NCI-H1417 treated with DMSO at 0.1 percent for 48 hours (cell line): ENCODE measurements at regions not wholly inside any gene's neighbourhood (a gene's known extent, or its start where the extent isn't known, plus 50 kb on each side); places are given as distances from the start of the nearest gene placed in this dataset.

Experiments
- DNase-seq: peaks from one replicate; lab custom pipeline; 2025; lab: John Stamatoyannopoulos, UW

- no peak for DNase-seq
Measured at GRCh38 chrX:39810901-39811300, 286.9 kb downstream of the BCOR start.

DNA sequence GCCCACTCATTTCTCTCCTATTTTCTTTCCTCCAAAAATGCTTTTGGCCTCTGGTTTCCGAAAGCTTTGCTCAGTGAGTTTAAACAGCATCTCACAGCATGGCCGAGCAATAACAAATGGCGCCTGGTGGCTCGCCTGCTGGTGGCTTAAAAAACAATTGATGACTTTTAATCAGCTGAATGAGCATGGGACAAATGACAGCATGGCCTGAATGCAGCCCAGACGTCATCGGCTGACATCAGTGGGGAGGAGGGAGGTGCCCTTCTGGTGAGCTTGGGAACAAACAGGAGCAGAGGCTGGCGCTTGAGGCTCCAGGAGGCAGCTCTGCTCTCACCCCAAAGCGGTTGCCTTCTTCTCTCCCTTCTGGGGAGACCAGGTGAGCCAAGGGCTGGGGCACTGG is 286.4 kb downstream of the BCOR start:
- no peak for DNase-seq

DNA sequence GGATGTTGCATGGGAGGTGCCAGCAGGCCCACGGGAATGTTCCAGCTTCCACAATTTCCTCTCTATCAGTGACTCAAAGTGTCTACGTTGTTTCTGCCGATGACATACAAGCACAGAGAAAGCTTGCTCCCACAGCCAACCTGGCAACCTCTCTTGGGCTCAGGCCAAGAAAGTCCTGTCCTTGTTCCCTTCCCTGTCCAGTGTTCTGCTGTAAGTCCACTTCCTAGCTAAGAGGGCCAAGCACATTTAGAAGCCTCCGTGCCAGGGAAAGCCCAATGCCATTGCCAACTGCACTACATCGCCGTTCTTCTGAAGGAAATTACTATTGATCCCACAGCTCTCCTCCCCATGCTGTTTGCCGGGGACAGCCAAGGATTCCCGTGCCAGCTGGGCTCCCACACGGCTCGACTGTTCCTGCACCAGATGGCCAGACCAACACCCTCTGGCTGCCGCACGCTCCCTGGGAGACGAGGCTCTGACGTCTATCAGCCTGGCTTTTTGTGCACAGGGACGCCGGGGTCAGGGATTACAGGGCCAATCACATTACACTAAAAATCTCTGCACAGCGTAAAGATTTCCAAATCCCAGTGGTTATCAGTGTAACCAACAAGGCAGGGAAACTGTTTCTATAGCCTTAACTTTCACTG is 284.0 kb downstream of the BCOR start:
- DNase-seq: no peak

DNA sequence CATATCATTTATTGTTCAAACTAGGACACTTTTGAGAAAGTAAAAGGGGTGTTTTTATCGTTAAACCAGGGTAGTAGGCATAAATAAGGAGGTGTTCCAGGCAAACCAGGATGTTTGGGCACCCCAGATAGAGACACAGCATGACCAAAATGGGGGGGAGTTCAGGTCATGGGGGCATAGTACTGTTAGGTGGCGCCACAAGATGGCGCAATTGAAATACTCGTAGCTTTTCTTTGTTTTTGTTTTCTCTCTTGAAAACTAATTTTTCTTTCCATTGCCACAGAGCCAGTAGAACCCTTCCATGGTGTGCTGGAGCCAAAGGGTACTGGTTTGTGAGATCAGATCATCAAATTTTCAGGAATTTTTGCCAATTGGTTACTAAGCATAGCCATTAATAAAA is 283.4 kb downstream of the BCOR start:
- DNase-seq: no peak

DNA sequence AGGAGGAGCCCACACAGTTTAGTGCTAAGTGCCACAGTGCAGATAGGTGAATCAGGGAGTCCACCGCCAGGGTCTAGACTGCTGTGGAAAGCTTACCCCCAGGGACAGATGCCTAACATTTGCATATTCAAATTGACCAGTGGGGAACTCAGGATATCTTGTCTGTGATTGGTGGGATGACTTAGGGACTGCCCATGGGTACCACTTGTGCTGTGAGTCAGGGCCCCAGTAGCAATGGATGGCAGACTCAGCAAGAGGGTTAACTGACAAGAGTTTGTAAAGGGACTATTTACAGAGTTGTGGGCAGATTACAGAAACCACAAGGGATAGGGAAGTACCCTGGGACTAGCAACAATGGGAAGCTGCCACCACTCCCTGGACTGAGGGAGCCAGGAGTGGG is 282.1 kb downstream of the BCOR start:
- DNase-seq: no peak

GRCh38 chrX:39816871-39817731 is 280.7 kb downstream of the BCOR start:
- DNase-seq: no peak

- no peak for DNase-seq
Measured at GRCh38 chrX:39817754-39818470, 279.8 kb downstream of the BCOR start.

DNA sequence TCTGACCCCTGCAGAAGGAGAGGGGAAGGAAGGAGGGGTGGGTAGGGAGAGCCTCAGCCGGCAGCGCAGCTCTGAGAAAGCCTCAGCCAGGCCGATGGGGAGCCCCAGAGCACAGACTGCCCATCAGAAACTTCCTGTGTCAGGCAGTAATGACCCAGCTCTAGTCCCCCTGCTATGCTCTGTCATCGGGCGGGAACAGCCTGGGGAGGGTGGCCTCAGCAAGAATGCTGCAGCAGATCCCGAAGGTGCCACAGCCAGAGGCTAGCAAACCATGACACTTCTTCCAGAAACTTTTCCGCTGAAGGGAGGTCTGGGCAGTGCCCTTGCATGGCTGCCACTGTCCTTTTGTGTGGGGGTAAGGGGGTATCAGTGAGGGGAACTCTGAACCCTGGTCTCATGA is 279.0 kb downstream of the BCOR start:
- DNase-seq: no peak

DNA sequence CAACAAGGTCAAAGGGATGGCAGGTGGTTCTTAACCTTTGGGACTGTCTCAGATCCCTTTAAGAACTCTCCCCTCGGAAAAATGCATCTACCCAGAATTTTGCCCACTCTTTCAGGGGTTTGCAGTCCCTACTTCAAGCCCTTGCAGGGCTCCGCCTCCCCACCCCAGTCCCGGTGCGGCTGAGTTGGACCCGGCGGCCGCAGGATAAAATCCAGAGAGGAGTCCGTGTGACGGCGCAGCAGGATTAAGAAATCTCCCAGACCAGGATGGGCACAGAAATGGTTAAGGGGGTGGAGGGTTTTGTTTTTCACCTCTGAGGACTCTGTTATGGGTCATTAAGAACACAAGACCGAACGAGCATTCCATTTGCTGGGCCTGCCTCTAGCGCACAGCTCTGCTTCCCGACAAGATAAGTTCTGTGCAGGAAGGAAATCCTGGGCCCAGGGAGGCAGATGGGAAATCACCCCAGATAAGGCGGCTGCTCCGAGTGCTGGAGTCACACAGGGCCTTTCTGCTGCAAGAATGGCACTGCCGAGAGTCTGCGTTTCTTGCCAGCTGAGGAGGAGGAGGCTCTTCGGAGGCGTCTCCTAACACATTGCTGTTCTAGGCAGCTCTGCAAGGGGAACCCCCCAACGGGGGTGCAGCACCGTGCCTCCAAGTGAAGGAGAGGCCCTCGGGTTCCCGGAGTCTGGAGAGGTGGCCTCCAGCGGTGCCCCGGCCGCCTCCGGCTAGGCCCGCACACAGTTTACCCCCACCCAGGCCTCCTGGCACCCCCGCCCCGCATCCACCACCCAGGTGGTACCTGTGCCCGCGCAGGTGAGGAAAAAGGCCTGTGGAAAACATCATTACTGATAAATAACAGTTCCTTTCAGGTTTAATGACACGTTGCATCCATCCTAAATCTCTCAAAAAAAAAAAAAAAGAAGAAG is 277.6 kb downstream of the BCOR start:
- DNase-seq: no peak

- no peak for DNase-seq
Measured at GRCh38 chrX:39820938-39821708, 276.6 kb downstream of the BCOR start.

- DNase-seq: no peak
Measured at GRCh38 chrX:39821709-39822095, 276.1 kb downstream of the BCOR start.

DNA sequence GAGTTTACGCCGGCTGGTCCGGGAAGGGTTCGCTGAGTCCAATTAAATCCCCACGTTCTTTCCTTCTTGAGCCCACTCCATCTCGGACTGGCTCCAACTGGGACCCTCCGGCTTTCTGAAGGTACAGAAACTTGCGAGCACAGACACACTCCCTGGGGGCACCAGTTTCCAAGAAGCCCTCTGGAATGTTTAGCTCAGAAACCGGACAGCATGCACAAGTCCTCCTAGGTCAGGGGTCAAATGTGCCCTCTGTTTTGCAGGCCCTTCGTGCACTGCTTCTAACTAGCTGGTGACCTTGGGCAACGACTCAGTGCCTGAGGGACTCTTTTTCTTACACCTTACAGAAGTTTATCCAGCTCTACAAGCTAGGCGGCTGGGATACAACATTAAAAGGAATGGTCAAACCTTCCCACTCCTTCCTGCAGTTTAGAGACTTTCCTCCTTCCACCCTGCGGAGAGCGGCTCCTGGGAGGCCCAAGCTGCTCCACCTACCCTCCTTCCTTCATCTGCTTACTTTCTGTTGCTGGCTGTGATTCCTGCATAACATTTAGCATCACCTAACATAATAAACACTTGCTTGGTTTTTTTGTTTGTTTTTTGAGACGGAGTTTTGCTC is 275.5 kb downstream of the BCOR start:
- DNase-seq: no peak

GRCh38 chrX:39823424-39823823 is 274.3 kb downstream of the BCOR start:
- DNase-seq: no peak

DNA sequence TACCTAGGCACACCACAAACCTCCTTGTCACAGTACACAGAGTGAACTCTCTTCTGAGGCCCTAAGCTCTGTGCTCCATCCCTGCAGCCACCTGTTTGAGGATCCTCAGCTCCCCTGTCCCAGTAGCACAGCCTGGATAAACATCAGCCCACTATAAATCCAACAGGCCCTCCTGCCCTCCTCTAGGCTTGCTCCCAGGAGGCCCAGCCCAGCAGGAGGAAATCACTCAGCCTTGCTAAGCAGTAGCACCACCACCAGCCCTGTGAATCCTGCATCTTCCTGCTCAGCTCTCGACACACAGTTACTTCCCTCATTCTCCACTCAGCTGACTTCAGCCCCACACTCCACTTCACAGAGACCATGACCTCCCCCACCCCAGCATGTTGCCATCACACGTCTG is 273.9 kb downstream of the BCOR start:
- no peak for DNase-seq

GRCh38 chrX:39826813-39827543 is 270.8 kb downstream of the BCOR start:
- no peak for DNase-seq

DNA sequence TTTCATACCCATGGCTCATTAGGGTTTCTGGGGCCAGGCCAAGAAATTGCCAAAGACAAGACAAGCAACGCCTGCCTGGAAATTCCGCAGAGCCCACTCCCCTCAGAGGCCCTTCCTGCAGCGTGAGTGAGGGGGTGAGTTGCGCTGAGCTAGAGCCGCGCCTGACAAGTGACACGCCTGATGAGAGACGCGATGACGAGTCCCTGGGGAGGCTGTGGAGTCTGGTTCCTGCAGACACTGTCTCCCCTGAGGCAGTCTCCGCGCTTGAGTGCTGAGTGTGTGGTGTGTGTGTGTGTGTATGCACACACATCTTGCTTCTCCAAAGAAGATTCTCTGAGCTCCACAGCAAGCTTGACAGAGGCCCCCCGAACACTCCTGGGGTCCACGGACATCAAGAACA is 269.8 kb downstream of the BCOR start:
- no peak for DNase-seq

GRCh38 chrX:39828971-39829370 is 268.8 kb downstream of the BCOR start:
- no peak for DNase-seq

GRCh38 chrX:39829965-39830364 is 267.8 kb downstream of the BCOR start:
- DNase-seq: no peak

GRCh38 chrX:39830414-39830813 is 267.3 kb downstream of the BCOR start:
- DNase-seq: no peak

GRCh38 chrX:39832211-39832610 is 265.5 kb downstream of the BCOR start:
- DNase-seq: no peak
